Erythroblast (primary cell): ENCODE measurements at regions not wholly inside any gene's neighbourhood (a gene's known extent, or its start where the extent isn't known, plus 50 kb on each side); places are given as distances from the start of the nearest gene placed in this dataset.
"Not testable (repeated sequence)": the region's sequence is repeated elsewhere in the genome, so short reads cannot be mapped to it uniquely, and the experiment has no call there.

Experiments
- DNase-seq, 2 experiments: peaks; one replicate each; lab custom pipeline; 2025; lab: John Stamatoyannopoulos, UW
- GATA1 ChIP-seq: IDR thresholded peaks from 2 replicates; pipeline ENCODE4 v1.6.1; 2011; ENCODE audit warnings: low read depth, mild to moderate bottlenecking, control low read depth, low read length, moderate library complexity
- POLR2A ChIP-seq: IDR thresholded peaks from 2 replicates; pipeline ENCODE4 v1.6.1; 2011; ENCODE audit warnings: mild to moderate bottlenecking, low read length

- TF ChIP-seq POLR2A (no peak), GATA1 (peak; percentile 85)
- peak; percentile 84 to 96 for DNase-seq
Observed at GRCh38 chr7:39810204-39810642, 139.8 kb upstream of the CDK13 start.

GRCh38 chr7:39810710-39811109 lies 139.3 kb upstream of the CDK13 start:
- TF ChIP-seq POLR2A: no peak
- TF ChIP-seq GATA1: no peak
- no peak for DNase-seq

DNA sequence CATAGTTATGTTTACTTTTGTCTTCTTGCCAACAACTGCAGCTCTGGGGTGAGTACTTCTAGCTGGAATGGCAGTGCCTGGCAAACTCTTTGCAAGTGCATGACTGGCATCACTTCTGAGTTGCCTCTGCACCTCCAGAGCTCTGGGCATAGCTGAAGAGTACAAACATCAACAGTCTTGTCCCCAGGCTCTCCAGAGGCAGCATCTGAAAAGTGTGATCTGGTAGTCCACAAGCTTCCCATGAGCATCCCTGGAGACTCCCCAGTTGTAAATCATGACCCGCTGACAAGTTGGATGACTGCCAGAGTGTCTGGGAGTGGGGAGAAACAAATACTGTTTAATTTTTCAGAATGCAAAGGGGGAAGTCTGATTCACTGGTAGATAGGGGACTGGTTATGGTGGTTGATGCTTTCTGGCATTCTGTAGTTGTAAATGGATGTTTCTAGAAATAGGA lies 138.9 kb upstream of the CDK13 start:
- DNase-seq: no peak
- no peak for TF ChIP-seq POLR2A
- no peak for TF ChIP-seq GATA1

DNA sequence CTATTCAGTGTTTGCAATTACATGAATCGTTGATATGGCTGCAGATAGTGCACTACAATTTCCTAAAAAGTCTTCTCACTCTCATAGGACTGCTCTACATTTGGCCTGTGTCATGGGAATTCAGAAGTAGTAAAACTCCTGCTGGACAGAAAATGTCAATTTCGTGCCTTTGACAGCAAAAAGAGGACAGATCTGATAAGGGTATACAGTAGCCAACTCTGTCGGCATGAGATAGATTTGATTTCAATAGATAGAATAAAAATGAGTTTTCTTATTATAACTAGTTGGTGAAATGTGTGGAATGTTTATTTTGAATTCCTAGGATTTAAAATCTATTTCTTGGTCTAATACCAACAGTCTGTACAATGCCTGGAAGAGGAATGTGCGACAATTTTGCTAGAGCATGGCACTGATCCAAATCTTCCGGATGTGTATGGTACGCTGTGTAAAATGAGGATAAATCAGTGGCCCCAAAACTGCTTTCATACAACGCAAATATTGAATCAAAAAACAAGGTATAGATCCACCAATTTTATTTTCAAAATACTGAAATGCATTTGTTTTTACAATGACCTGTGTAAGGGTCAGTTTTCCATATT lies 133.5 kb upstream of the CDK13 start:
- DNase-seq: no peak
- no peak for TF ChIP-seq POLR2A
- no peak for TF ChIP-seq GATA1

DNA sequence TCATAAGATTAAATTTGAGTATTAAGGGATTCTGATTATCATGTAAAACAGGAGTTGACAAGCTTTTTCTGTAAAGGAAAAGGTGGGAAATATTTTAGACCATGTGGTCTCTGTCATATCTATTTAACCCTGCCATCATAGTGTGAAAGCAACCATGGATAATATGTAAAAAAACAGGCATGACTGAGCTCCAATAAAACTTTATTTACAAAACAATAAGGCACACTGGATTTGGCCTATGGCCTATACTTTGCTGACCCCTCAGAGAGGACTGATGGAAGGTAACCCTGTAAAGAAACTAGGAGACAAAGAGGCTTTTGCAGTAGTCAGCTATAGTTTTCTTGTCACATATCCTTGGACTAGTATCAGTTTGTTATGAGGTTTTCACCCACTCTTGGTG lies 130.5 kb upstream of the CDK13 start:
- no peak for TF ChIP-seq POLR2A
- TF ChIP-seq GATA1: no peak
- DNase-seq: no peak

GRCh38 chr7:39824456-39825200 lies 125.4 kb upstream of the CDK13 start:
- TF ChIP-seq GATA1 (no peak), POLR2A (no peak)
- DNase-seq: peak; percentile 44 to 58

- peak in 1 of 2 experiments; percentile 6 for DNase-seq
- TF ChIP-seq POLR2A: no peak
- no peak for TF ChIP-seq GATA1
Observed at GRCh38 chr7:39825401-39825980, 124.6 kb upstream of the CDK13 start.

DNA sequence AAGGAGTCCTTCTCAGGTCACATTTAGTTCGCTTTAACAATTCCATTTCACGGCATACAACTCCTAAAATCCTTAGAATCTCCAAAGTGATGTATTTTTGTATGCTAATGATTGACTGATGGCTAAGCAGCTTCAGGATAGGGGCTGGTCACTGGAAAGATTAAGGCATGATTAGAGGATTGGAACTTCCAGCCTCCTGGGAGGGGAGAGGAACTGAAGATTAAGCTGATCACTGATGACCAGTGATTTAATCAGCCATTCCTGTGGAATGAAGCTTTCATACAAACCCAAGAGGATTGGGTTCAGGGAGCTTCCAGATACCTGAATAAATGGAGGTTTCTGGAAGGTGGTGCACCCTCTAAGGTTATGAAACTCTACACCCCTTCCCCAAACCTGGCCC lies 123.9 kb upstream of the CDK13 start:
- DNase-seq: no peak
- TF ChIP-seq POLR2A (no peak), GATA1 (no peak)

DNA sequence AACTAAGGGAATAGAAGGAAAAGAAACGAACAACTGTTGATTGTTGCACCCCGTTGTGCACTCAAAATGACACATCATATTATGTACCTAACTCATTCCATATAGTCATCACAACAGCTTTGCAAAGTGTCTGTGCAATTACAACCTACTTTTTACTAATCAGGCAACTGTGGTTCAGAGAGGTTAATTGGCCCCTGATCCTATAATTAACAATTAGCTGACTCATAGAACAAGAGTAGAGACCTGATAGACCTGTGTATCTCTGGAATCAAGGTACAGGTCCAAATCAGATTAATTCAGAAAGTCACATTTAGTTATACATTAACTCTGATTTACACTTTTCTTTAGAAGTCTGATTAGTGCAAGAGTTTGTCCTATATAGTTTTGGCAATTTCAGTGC lies 122.5 kb upstream of the CDK13 start:
- no peak for DNase-seq
- no peak for TF ChIP-seq GATA1
- no peak for TF ChIP-seq POLR2A

- DNase-seq: no peak
- no peak for TF ChIP-seq POLR2A
- no peak for TF ChIP-seq GATA1
Observed at GRCh38 chr7:39829028-39829427, 121.0 kb upstream of the CDK13 start.

- DNase-seq: no peak
- TF ChIP-seq POLR2A (no peak), GATA1 (no peak)
Observed at GRCh38 chr7:39832519-39833085, 117.5 kb upstream of the CDK13 start.

- DNase-seq: peak; percentile 60 to 66
Observed at GRCh38 chr7:39833180-39833799, 116.8 kb upstream of the CDK13 start.

DNA sequence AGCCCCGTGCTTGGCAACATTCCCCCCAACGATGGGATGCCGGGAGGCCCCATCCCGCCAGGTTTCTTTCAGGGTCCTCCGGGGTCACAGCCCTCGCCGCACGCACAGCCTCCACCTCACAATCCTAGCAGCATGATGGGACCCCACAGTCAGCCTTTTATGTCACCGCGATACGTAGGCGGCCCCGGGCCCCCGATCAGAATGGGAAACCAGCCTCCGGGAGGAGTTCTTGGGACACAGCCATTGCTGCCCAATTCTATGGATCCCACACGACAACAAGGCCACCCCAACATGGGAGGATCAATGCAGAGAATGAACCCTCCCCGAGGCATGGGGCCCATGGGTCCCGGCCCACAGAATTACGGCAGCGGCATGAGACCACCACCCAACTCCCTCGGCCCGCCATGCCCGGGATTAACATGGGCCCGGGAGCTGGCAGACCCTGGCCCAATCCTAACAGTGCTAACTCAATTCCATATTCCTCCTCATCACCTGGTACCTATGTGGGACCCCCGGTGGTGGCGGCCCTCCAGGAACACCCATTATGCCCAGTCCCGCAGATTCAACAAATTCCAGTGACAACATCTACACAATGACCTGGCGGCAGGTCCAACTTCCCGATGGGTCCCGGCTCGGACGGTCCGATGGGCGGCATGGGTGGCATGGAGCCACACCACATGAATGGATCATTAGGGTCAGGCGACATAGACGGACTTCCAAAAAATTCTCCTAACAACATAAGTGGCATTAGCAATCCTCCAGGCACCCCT lies 116.0 kb upstream of the CDK13 start:
- DNase-seq: not testable (repeated sequence)

DNA sequence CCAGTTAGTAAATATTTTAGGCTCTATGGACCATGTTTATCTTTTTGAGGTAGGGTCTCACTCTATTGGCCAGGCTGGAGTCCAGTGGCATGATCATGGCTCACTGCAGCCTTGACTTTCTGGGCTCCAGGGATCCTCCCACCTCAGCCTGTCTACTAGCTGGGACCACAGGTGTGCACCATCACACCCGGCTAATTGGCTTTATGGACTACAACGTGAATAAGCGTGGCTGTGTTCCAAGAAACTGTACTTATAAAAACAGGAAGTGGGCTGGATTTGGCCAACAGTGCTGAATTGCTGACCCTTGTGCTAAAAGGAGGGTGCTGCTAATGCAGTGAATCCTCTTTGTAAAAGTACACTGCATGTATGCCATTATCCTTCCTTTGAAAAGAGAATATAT lies 111.7 kb upstream of the CDK13 start:
- TF ChIP-seq POLR2A: no peak
- TF ChIP-seq GATA1: no peak
- DNase-seq: no peak
